ENCODE measurements at regions not wholly inside any gene's neighbourhood (a gene's known extent, or its start where the extent isn't known, plus 50 kb on each side); places are given as distances from the start of the nearest gene placed in this dataset.

GRCh38 chr15:60255390-60255789, 142.4 kb downstream of the ANXA2 start:
- no peaks in the 10 kb centered on the region for H4K20me1 ChIP-seq (ENCODE audit: insufficient read depth, low read length)
- FAIRE-seq: no peak
- no peaks in the 10 kb centered on the region for H3K9me3 Mint-ChIP-seq (ENCODE audit: unreplicated experiment)
- no peaks in the 10 kb centered on the region for H3K36me3 Mint-ChIP-seq (ENCODE audit: low read depth, unreplicated experiment)
- H3K9ac ChIP-seq (ENCODE audit: low read length): no peak overlapping the region
- H3K36me3 ChIP-seq (ENCODE audit: insufficient read depth, low read length): no peaks in the 10 kb centered on the region
- H3K4me1 Mint-ChIP-seq (ENCODE audit: low read depth, unreplicated experiment): peaks cover 13% of the 10 kb centered on the region
- no peak overlapping the region for H3K4me3 Mint-ChIP-seq (ENCODE audit: unreplicated experiment)
- no peaks in the 10 kb centered on the region for H3K79me2 ChIP-seq (ENCODE audit: insufficient read depth, low read length)
- H3K27ac Mint-ChIP-seq (ENCODE audit: unreplicated experiment): no peak overlapping the region
- H2AFZ ChIP-seq (ENCODE audit: low read depth, low read length): no peak overlapping the region
- H3K4me3 ChIP-seq (ENCODE audit: insufficient read depth, low read depth, low read length): no peak overlapping the region
- no peak overlapping the region for H3K4me2 ChIP-seq (ENCODE audit: low read length)
- no peaks in the 10 kb centered on the region for H3K4me1 ChIP-seq (ENCODE audit: insufficient read depth, low read length)
- peaks cover 5% of the 10 kb centered on the region for H3K27me3 Mint-ChIP-seq (ENCODE audit: low read depth, unreplicated experiment)
- H3K27ac ChIP-seq (ENCODE audit: low read depth, low read length): no peak overlapping the region
- no peaks in the 10 kb centered on the region for H3K27me3 ChIP-seq (ENCODE audit: insufficient read depth, low read length)
- TF ChIP-seq CTCF (IDR thresholded peaks at IDR 0.05; ENCODE audit: insufficient read depth, low read depth, low read length) (no peak), EZH2 (IDR thresholded peaks at IDR 0.05; ENCODE audit: insufficient read depth, low read length) (no peak)
- DNase-seq (ENCODE audit: low read depth): no peak
- H3K9me3 ChIP-seq (ENCODE audit: insufficient read depth, low read depth, low read length): no peaks in the 10 kb centered on the region

DNA sequence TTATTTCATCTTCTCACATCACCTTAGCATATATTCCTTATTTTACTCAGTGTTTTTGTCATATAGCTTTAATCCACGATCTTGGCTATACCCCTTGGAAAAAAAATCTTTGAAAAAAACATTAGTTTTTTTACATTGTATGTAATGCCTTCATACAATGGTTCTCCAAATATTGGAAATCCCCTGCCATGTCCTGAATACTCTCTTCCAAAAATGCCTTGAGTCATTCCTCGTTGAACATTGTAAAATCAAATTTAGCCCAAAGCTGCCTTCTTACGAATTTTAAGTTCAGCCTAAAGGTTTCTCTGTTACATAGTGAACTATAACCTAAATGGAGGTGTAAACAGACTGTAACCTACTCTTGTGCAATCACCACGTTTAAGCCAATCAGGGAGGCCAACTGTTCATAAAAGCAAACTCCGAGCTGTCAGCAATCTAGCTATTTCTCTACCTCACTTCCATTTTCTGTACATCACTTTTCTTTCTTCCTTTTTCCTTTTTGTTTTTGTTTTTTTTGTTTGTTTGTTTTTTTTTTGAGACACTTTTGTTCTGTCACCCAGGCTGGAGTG, 140.1 kb downstream of the ANXA2 start:
- TF ChIP-seq EZH2 (IDR thresholded peaks at IDR 0.05; ENCODE audit: insufficient read depth, low read length): no peak
- no peak for TF ChIP-seq CTCF (IDR thresholded peaks at IDR 0.05; ENCODE audit: insufficient read depth, low read depth, low read length)
- Histone ChIP-seq H3K4me2 (ENCODE audit: low read length) (no peak overlapping the region), H3K27me3 (ENCODE audit: insufficient read depth, low read length) (no peaks in the 10 kb centered on the region), H3K4me1 (ENCODE audit: insufficient read depth, low read length) (no peaks in the 10 kb centered on the region), H4K20me1 (ENCODE audit: insufficient read depth, low read length) (no peaks in the 10 kb centered on the region), H3K79me2 (ENCODE audit: insufficient read depth, low read length) (no peaks in the 10 kb centered on the region), H2AFZ (ENCODE audit: low read depth, low read length) (no peak overlapping the region), H3K36me3 (ENCODE audit: insufficient read depth, low read length) (no peaks in the 10 kb centered on the region), H3K9ac (ENCODE audit: low read length) (no peak overlapping the region), H3K9me3 (ENCODE audit: insufficient read depth, low read depth, low read length) (no peaks in the 10 kb centered on the region), H3K4me3 (ENCODE audit: insufficient read depth, low read depth, low read length) (no peak overlapping the region), H3K27ac (ENCODE audit: low read depth, low read length) (no peak overlapping the region)
- FAIRE-seq (no peak), DNase-seq (ENCODE audit: low read depth) (no peak)
- Mint-ChIP-seq H3K27ac (ENCODE audit: unreplicated experiment) (no peak overlapping the region), H3K9me3 (ENCODE audit: unreplicated experiment) (no peaks in the 10 kb centered on the region), H3K27me3 (ENCODE audit: low read depth, unreplicated experiment) (peaks cover 2% of the 10 kb centered on the region), H3K4me1 (ENCODE audit: low read depth, unreplicated experiment) (peaks cover 13% of the 10 kb centered on the region), H3K36me3 (ENCODE audit: low read depth, unreplicated experiment) (no peaks in the 10 kb centered on the region), H3K4me3 (ENCODE audit: unreplicated experiment) (no peak overlapping the region)

GRCh38 chr15:60259469-60259868, 138.3 kb downstream of the ANXA2 start:
- no peaks in the 10 kb centered on the region for H3K9me3 Mint-ChIP-seq (ENCODE audit: unreplicated experiment)
- FAIRE-seq: no peak
- no peak overlapping the region for H2AFZ ChIP-seq (ENCODE audit: low read depth, low read length)

More at GRCh38 chr15:60259469-60259868, 138.3 kb downstream of the ANXA2 start:
- H3K4me3 ChIP-seq (ENCODE audit: insufficient read depth, low read depth, low read length): no peak overlapping the region
- no peak overlapping the region for H3K9ac ChIP-seq (ENCODE audit: low read length)
- no peaks in the 10 kb centered on the region for H3K79me2 ChIP-seq (ENCODE audit: insufficient read depth, low read length)
- no peaks in the 10 kb centered on the region for H3K36me3 ChIP-seq (ENCODE audit: insufficient read depth, low read length)
- Mint-ChIP-seq H3K27ac (ENCODE audit: unreplicated experiment) (no peak overlapping the region), H3K27me3 (ENCODE audit: low read depth, unreplicated experiment) (peaks cover 2% of the 10 kb centered on the region), H3K4me3 (ENCODE audit: unreplicated experiment) (no peak overlapping the region), H3K36me3 (ENCODE audit: low read depth, unreplicated experiment) (no peaks in the 10 kb centered on the region), H3K4me1 (ENCODE audit: low read depth, unreplicated experiment) (peaks cover 13% of the 10 kb centered on the region)
- DNase-seq (ENCODE audit: low read depth): no peak
- H3K9me3 ChIP-seq (ENCODE audit: insufficient read depth, low read depth, low read length): no peaks in the 10 kb centered on the region
- no peaks in the 10 kb centered on the region for H4K20me1 ChIP-seq (ENCODE audit: insufficient read depth, low read length)
- H3K4me1 ChIP-seq (ENCODE audit: insufficient read depth, low read length): no peaks in the 10 kb centered on the region
- TF ChIP-seq CTCF (IDR thresholded peaks at IDR 0.05; ENCODE audit: insufficient read depth, low read depth, low read length) (no peak), EZH2 (IDR thresholded peaks at IDR 0.05; ENCODE audit: insufficient read depth, low read length) (no peak)
- no peak overlapping the region for H3K27ac ChIP-seq (ENCODE audit: low read depth, low read length)
- no peak overlapping the region for H3K4me2 ChIP-seq (ENCODE audit: low read length)
- peaks cover 3% of the 10 kb centered on the region for H3K27me3 ChIP-seq (ENCODE audit: insufficient read depth, low read length)
